HG02938 (cell line): ENCODE measurements at regions not wholly inside any gene's neighbourhood (a gene's known extent, or its start where the extent isn't known, plus 50 kb on each side); places are given as distances from the start of the nearest gene placed in this dataset.

Source experiments
- ATAC-seq: cut with Tn5 transposase; IDR thresholded peaks from one replicate; pipeline ENCODE4 v1.9.1; 2021; ENCODE audit warnings: mild to moderate bottlenecking, moderate library complexity; ENCODE audit not compliant: unreplicated experiment

GRCh38 chr2:204344119-204344518 lies 201.2 kb upstream of the PARD3B start:
- ATAC-seq = no peak

GRCh38 chr2:204346906-204347305 lies 198.4 kb upstream of the PARD3B start:
- ATAC-seq = no peak

- no peak for ATAC-seq
These were observed 191.5 kb upstream of the PARD3B start for GRCh38 chr2:204353823-204354222.

GRCh38 chr2:204354442-204354856 lies 190.8 kb upstream of the PARD3B start:
- no peak for ATAC-seq

GRCh38 chr2:204355688-204356087 lies 189.6 kb upstream of the PARD3B start:
- no peak for ATAC-seq

- ATAC-seq = no peak
These were observed 189.1 kb upstream of the PARD3B start for GRCh38 chr2:204356151-204356641.

- no peak for ATAC-seq
These were observed 188.0 kb upstream of the PARD3B start for GRCh38 chr2:204357286-204357685.

- no peak for ATAC-seq
These were observed 186.2 kb upstream of the PARD3B start for GRCh38 chr2:204359076-204359475.

GRCh38 chr2:204360218-204361007 lies 184.9 kb upstream of the PARD3B start:
- ATAC-seq = no peak

GRCh38 chr2:204361738-204362137 lies 183.5 kb upstream of the PARD3B start:
- no peak for ATAC-seq

- no peak for ATAC-seq
These were observed 182.7 kb upstream of the PARD3B start for GRCh38 chr2:204362581-204362980.

GRCh38 chr2:204363513-204363912 lies 181.8 kb upstream of the PARD3B start:
- ATAC-seq = no peak

- no peak for ATAC-seq
These were observed 180.3 kb upstream of the PARD3B start for GRCh38 chr2:204364860-204365535.

GRCh38 chr2:204365811-204366210 lies 179.5 kb upstream of the PARD3B start:
- ATAC-seq = no peak

- ATAC-seq = no peak
These were observed 177.8 kb upstream of the PARD3B start for GRCh38 chr2:204367466-204367865.

- no peak for ATAC-seq
These were observed 175.0 kb upstream of the PARD3B start for GRCh38 chr2:204370172-204370718.

- ATAC-seq = no peak
These were observed 171.3 kb upstream of the PARD3B start for GRCh38 chr2:204373942-204374341.

- no peak for ATAC-seq
These were observed 165.0 kb upstream of the PARD3B start for GRCh38 chr2:204380141-204380881.

GRCh38 chr2:204386668-204387067 lies 158.6 kb upstream of the PARD3B start:
- ATAC-seq = no peak

GRCh38 chr2:204389120-204389519 lies 156.2 kb upstream of the PARD3B start:
- ATAC-seq = no peak

- no peak for ATAC-seq
These were observed 155.4 kb upstream of the PARD3B start for GRCh38 chr2:204389856-204390255.
